ENCODE measurements at regions not wholly inside any gene's neighbourhood (a gene's known extent, or its start where the extent isn't known, plus 50 kb on each side); places are given as distances from the start of the nearest gene placed in this dataset.
"Not testable (repeated sequence)": the region's sequence is repeated elsewhere in the genome, so short reads cannot be mapped to it uniquely, and the experiment has no call there.

DNA sequence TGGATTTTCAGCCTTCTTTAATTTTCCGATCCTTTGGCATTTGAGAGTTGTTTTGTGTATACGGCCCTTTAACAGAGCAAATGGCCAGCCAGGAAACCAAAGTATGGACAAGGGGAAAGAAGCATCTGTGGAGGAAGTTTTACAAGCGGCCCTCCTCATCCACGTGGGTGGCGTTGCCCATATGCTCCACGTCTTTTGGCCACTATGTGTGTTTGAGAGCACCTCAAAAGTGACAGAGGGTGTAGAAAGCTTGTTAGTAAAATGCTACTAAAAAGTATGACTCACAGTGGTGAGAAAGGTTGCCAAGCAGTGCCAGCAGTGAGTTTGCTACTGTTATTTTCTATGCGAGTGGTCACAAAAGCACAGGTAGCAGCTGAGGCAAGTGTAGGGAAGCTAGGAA lies 451.8 kb upstream of the NPAP1 start:
- 50 to 69% methylated on average over 7 of the region's 7 CpGs for WGBS, 2 donors
- Histone ChIP-seq H3K9me3 (ENCODE audit: control insufficient read depth, low read length) (no peaks in the 10 kb centered on the region), H3K27me3 (ENCODE audit: control insufficient read depth in 1 of 2, insufficient read depth in 2 of 2, low read length in 1 of 2) (no peaks in the 10 kb centered on the region), H3K4me1 (ENCODE audit: control insufficient read depth in 1 of 2, insufficient read depth in 2 of 2, low read length in 2 of 2) (no peaks in the 10 kb centered on the region), H3K36me3 (ENCODE audit: control insufficient read depth in 1 of 2, insufficient read depth in 2 of 2, low read length in 1 of 2) (no peaks in the 10 kb centered on the region), H3K27ac (ENCODE audit: low read depth in 1 of 2, low read length in 2 of 2) (no peak overlapping the region), H3K4me3 (ENCODE audit: low read length in 2 of 2) (no peak overlapping the region)
- intact Hi-C loops (cut with DNase I), result no loop called here
- ATAC-seq (ENCODE audit: low FRiP score) (no peak), DNase-seq (no peak)

- H3K4me3 ChIP-seq (ENCODE audit: low read length in 2 of 2), result no peak overlapping the region
- ATAC-seq (ENCODE audit: low FRiP score) (no peak), DNase-seq (no peak)
- no peaks in the 10 kb centered on the region for H3K36me3 ChIP-seq (ENCODE audit: control insufficient read depth in 1 of 2, insufficient read depth in 2 of 2, low read length in 1 of 2)
- no peaks in the 10 kb centered on the region for H3K27me3 ChIP-seq (ENCODE audit: control insufficient read depth in 1 of 2, insufficient read depth in 2 of 2, low read length in 1 of 2)
- H3K4me1 ChIP-seq (ENCODE audit: control insufficient read depth in 1 of 2, insufficient read depth in 2 of 2, low read length in 2 of 2), result no peaks in the 10 kb centered on the region
- intact Hi-C loops (cut with DNase I), result no loop called here
- H3K27ac ChIP-seq (ENCODE audit: low read depth in 1 of 2, low read length in 2 of 2), result no peak overlapping the region
- WGBS, 2 donors, result 56 to 73% methylated on average over 1 of the region's 1 CpG
- no peaks in the 10 kb centered on the region for H3K9me3 ChIP-seq (ENCODE audit: control insufficient read depth, low read length)
Observed at GRCh38 chr15:24224161-24224560, 451.4 kb upstream of the NPAP1 start.

DNA sequence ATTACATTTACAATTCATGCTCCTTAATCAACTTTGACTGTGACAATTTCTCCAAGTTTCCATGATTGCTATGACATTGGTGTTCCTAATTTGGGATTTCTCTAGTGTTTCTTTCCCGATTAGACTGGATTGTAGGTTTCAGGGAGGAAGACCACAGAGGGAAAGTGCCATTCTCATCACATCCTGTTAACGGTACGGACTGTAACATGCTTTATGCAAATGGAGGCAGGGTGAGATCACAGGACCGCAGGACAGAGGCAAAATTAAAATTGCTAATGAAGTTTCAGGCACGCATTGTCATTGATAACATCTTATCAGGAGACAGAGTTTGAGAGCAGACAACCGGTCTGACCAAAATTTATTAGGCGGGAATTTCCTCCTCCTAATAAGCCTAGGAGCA lies 446.7 kb upstream of the NPAP1 start:
- ATAC-seq (ENCODE audit: low FRiP score); DNase-seq; H3K27me3 ChIP-seq (ENCODE audit: control insufficient read depth in 1 of 2, insufficient read depth in 2 of 2, low read length in 1 of 2); H3K27ac ChIP-seq (ENCODE audit: low read depth in 1 of 2, low read length in 2 of 2); H3K4me1 ChIP-seq (ENCODE audit: control insufficient read depth in 1 of 2, insufficient read depth in 2 of 2, low read length in 2 of 2); intact Hi-C loops (cut with DNase I); H3K9me3 ChIP-seq (ENCODE audit: control insufficient read depth, low read length); H3K36me3 ChIP-seq (ENCODE audit: control insufficient read depth in 1 of 2, insufficient read depth in 2 of 2, low read length in 1 of 2); H3K4me3 ChIP-seq (ENCODE audit: low read length in 2 of 2): not testable (repeated sequence)
- WGBS, 2 donors, result 68 to 83% methylated on average over 7 of the region's 7 CpGs

- H3K27ac ChIP-seq (ENCODE audit: low read depth in 1 of 2, low read length in 2 of 2); DNase-seq; H3K36me3 ChIP-seq (ENCODE audit: control insufficient read depth in 1 of 2, insufficient read depth in 2 of 2, low read length in 1 of 2); H3K9me3 ChIP-seq (ENCODE audit: control insufficient read depth, low read length); ATAC-seq (ENCODE audit: low FRiP score); H3K4me3 ChIP-seq (ENCODE audit: low read length in 2 of 2); H3K27me3 ChIP-seq (ENCODE audit: control insufficient read depth in 1 of 2, insufficient read depth in 2 of 2, low read length in 1 of 2); H3K4me1 ChIP-seq (ENCODE audit: control insufficient read depth in 1 of 2, insufficient read depth in 2 of 2, low read length in 2 of 2); intact Hi-C loops (cut with DNase I): not testable (repeated sequence)
- WGBS, 2 donors, result 64 to 67% methylated on average over 3 of the region's 3 CpGs
Observed at GRCh38 chr15:24233134-24233533, 442.4 kb upstream of the NPAP1 start.

DNA sequence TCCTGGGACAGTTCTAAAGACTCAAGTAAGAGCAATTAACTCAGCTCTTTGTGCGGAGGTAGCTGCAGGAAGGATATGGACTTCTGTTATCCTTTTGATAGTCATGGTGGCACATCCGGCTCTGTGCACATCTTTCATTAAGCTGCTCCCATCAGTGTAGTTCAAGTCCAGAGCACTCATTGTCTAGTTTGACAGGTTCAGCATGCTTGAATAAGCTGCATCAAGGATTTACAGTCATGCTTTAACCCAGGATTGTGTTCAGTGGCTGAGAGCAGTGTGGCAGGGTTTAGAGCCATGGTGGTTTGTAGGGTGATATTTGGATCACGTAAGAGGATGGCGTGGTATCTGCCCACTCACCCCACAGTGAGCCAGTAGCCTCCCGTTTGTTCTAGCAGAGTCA lies 435.0 kb upstream of the NPAP1 start:
- H3K9me3 ChIP-seq (ENCODE audit: control insufficient read depth, low read length); H3K27me3 ChIP-seq (ENCODE audit: control insufficient read depth in 1 of 2, insufficient read depth in 2 of 2, low read length in 1 of 2); DNase-seq; H3K4me3 ChIP-seq (ENCODE audit: low read length in 2 of 2); H3K27ac ChIP-seq (ENCODE audit: low read depth in 1 of 2, low read length in 2 of 2); intact Hi-C loops (cut with DNase I); H3K4me1 ChIP-seq (ENCODE audit: control insufficient read depth in 1 of 2, insufficient read depth in 2 of 2, low read length in 2 of 2); H3K36me3 ChIP-seq (ENCODE audit: control insufficient read depth in 1 of 2, insufficient read depth in 2 of 2, low read length in 1 of 2): not testable (repeated sequence)
- ATAC-seq (ENCODE audit: low FRiP score), result peak; percentile 46
- 81 to 84% methylated on average over 5 of the region's 5 CpGs for WGBS, 2 donors

- intact Hi-C loops (cut with DNase I); H3K36me3 ChIP-seq (ENCODE audit: control insufficient read depth in 1 of 2, insufficient read depth in 2 of 2, low read length in 1 of 2); H3K27ac ChIP-seq (ENCODE audit: low read depth in 1 of 2, low read length in 2 of 2); H3K9me3 ChIP-seq (ENCODE audit: control insufficient read depth, low read length); H3K4me3 ChIP-seq (ENCODE audit: low read length in 2 of 2); H3K4me1 ChIP-seq (ENCODE audit: control insufficient read depth in 1 of 2, insufficient read depth in 2 of 2, low read length in 2 of 2); H3K27me3 ChIP-seq (ENCODE audit: control insufficient read depth in 1 of 2, insufficient read depth in 2 of 2, low read length in 1 of 2); ATAC-seq (ENCODE audit: low FRiP score); DNase-seq: not testable (repeated sequence)
- 48 to 55% methylated on average over 3 of the region's 3 CpGs for WGBS, 2 donors
Observed at GRCh38 chr15:24259106-24259505, 416.5 kb upstream of the NPAP1 start.

- intact Hi-C loops (cut with DNase I); H3K4me1 ChIP-seq (ENCODE audit: control insufficient read depth in 1 of 2, insufficient read depth in 2 of 2, low read length in 2 of 2); H3K4me3 ChIP-seq (ENCODE audit: low read length in 2 of 2); H3K27me3 ChIP-seq (ENCODE audit: control insufficient read depth in 1 of 2, insufficient read depth in 2 of 2, low read length in 1 of 2); H3K36me3 ChIP-seq (ENCODE audit: control insufficient read depth in 1 of 2, insufficient read depth in 2 of 2, low read length in 1 of 2); H3K27ac ChIP-seq (ENCODE audit: low read depth in 1 of 2, low read length in 2 of 2); H3K9me3 ChIP-seq (ENCODE audit: control insufficient read depth, low read length); DNase-seq: not testable (repeated sequence)
- 64 to 76% methylated on average over 7 to 10 of the region's 10 CpGs for WGBS, 2 donors
- ATAC-seq (ENCODE audit: low FRiP score), result peak; percentile 29
Observed at GRCh38 chr15:24260407-24260806, 415.2 kb upstream of the NPAP1 start.

- peak; percentile 52 for ATAC-seq (ENCODE audit: low FRiP score)
- H3K27ac ChIP-seq (ENCODE audit: low read depth in 1 of 2, low read length in 2 of 2); H3K4me1 ChIP-seq (ENCODE audit: control insufficient read depth in 1 of 2, insufficient read depth in 2 of 2, low read length in 2 of 2); H3K36me3 ChIP-seq (ENCODE audit: control insufficient read depth in 1 of 2, insufficient read depth in 2 of 2, low read length in 1 of 2); intact Hi-C loops (cut with DNase I); H3K4me3 ChIP-seq (ENCODE audit: low read length in 2 of 2); H3K27me3 ChIP-seq (ENCODE audit: control insufficient read depth in 1 of 2, insufficient read depth in 2 of 2, low read length in 1 of 2); DNase-seq; H3K9me3 ChIP-seq (ENCODE audit: control insufficient read depth, low read length): not testable (repeated sequence)
- WGBS, 2 donors, result 18 to 23% methylated on average over 12 to 17 of the region's 25 CpGs
Observed at GRCh38 chr15:24260854-24261253, 414.7 kb upstream of the NPAP1 start.

GRCh38 chr15:24268536-24269165 lies 406.9 kb upstream of the NPAP1 start:
- intact Hi-C loops (cut with DNase I); H3K9me3 ChIP-seq (ENCODE audit: control insufficient read depth, low read length); DNase-seq; H3K27ac ChIP-seq (ENCODE audit: low read depth in 1 of 2, low read length in 2 of 2); H3K27me3 ChIP-seq (ENCODE audit: control insufficient read depth in 1 of 2, insufficient read depth in 2 of 2, low read length in 1 of 2); H3K4me3 ChIP-seq (ENCODE audit: low read length in 2 of 2); H3K4me1 ChIP-seq (ENCODE audit: control insufficient read depth in 1 of 2, insufficient read depth in 2 of 2, low read length in 2 of 2); H3K36me3 ChIP-seq (ENCODE audit: control insufficient read depth in 1 of 2, insufficient read depth in 2 of 2, low read length in 1 of 2); ATAC-seq (ENCODE audit: low FRiP score): not testable (repeated sequence)
- WGBS, 2 donors, result 44 to 50% methylated on average over 7 of the region's 7 CpGs

Measured in aorta (tissue), 5 donors.